HepG2 (cell line): ENCODE measurements at regions not wholly inside any gene's neighbourhood (a gene's known extent, or its start where the extent isn't known, plus 50 kb on each side); places are given as distances from the start of the nearest gene placed in this dataset.

Experiments used
- AHR ChIP-seq: IDR thresholded peaks from 2 replicates; pipeline ENCODE4 v1.6.1; 2018; ENCODE audit warnings: missing genetic modification reagents, missing compliant biosample characterization
- DZIP1 ChIP-seq: sonication (generic); formaldehyde crosslinking; IDR thresholded peaks from 2 replicates; pipeline ENCODE4 v1.5.0; 2020; ENCODE audit warnings: mild to moderate bottlenecking, missing genetic modification reagents
- EEA1 ChIP-seq: sonication (generic); formaldehyde crosslinking; IDR thresholded peaks from 2 replicates; pipeline ENCODE4 v1.5.1; 2020; ENCODE audit warnings: mild to moderate bottlenecking, missing genetic modification reagents, borderline replicate concordance
- ETV5 ChIP-seq: IDR thresholded peaks from 2 replicates; pipeline ENCODE4 v1.6.1; 2018; ENCODE audit warnings: missing biosample characterization, missing genetic modification reagents, inconsistent platforms, borderline replicate concordance
- FOSL2 ChIP-seq: sonication (generic); formaldehyde crosslinking; IDR thresholded peaks from 2 replicates; pipeline ENCODE4 v1.4.0; 2020; ENCODE audit warnings: missing genetic modification reagents
- GMEB1 ChIP-seq: sonication (generic); formaldehyde crosslinking; IDR thresholded peaks from 2 replicates; pipeline ENCODE4 v1.5.1; 2020; ENCODE audit warnings: missing genetic modification reagents, mild to moderate bottlenecking, borderline replicate concordance
- GTF3A ChIP-seq: sonication (generic); formaldehyde crosslinking; conservative IDR thresholded peaks from 2 replicates; pipeline ENCODE4 v1.4.0; 2020; ENCODE audit warnings: mild to moderate bottlenecking, missing genetic modification reagents
- KDM3A ChIP-seq: IDR thresholded peaks from 2 replicates; pipeline ENCODE4 v1.6.1; 2018; ENCODE audit warnings: low read depth, missing compliant biosample characterization
- MED1 ChIP-seq: sonication (generic); formaldehyde crosslinking; IDR thresholded peaks from 2 replicates; pipeline ENCODE4 v1.4.0; 2020; ENCODE audit warnings: missing genetic modification reagents
- MXD1 ChIP-seq: sonication (generic); formaldehyde crosslinking; IDR thresholded peaks from 2 replicates; pipeline ENCODE4 v1.4.0; 2020; ENCODE audit warnings: mild to moderate bottlenecking, missing genetic modification reagents
- RBAK ChIP-seq: sonication (generic); formaldehyde crosslinking; IDR thresholded peaks from 2 replicates; pipeline ENCODE4 v1.5.1; 2020; ENCODE audit warnings: mild to moderate bottlenecking, missing genetic modification reagents
- SP2 ChIP-seq: sonication (generic); formaldehyde crosslinking; IDR thresholded peaks from 2 replicates; pipeline ENCODE4 v1.5.1; 2020; ENCODE audit warnings: mild to moderate bottlenecking, missing genetic modification reagents
- TFAP4 ChIP-seq: sonication (generic); IDR thresholded peaks from 2 replicates; pipeline ENCODE4 v1.6.1; 2016; ENCODE audit warnings: low read depth, borderline replicate concordance
- ZFP36 ChIP-seq: fragments of 150-350 bp; IDR thresholded peaks from 2 replicates; pipeline ENCODE4 v1.6.1; 2018; ENCODE audit warnings: borderline replicate concordance, low read length, low read depth; ENCODE audit not compliant: partially characterized antibody
- ZMAT5 ChIP-seq: sonication (generic); formaldehyde crosslinking; IDR thresholded peaks from 2 replicates; pipeline ENCODE4 v1.5.0; 2020; ENCODE audit warnings: mild to moderate bottlenecking, low read depth, missing genetic modification reagents, borderline replicate concordance
- ZNF362 ChIP-seq: sonication (generic); formaldehyde crosslinking; IDR thresholded peaks from 2 replicates; pipeline ENCODE4 v1.4.0; 2020; ENCODE audit warnings: missing genetic modification reagents, mild to moderate bottlenecking, borderline replicate concordance
- ZNF556 ChIP-seq: sonication (generic); formaldehyde crosslinking; IDR thresholded peaks from 2 replicates; pipeline ENCODE4 v1.4.0; 2020; ENCODE audit warnings: mild to moderate bottlenecking, missing genetic modification reagents, borderline replicate concordance
- ZNF558 ChIP-seq: sonication (generic); formaldehyde crosslinking; IDR thresholded peaks from 2 replicates; pipeline ENCODE4 v1.9.0; 2022; ENCODE audit warnings: mild to moderate bottlenecking, missing genetic modification reagents, borderline replicate concordance
- ZNF629 ChIP-seq: sonication (generic); formaldehyde crosslinking; conservative IDR thresholded peaks from 2 replicates; pipeline ENCODE4 v1.5.0; 2020; ENCODE audit warnings: missing genetic modification reagents
- ZNF670 ChIP-seq: sonication (generic); formaldehyde crosslinking; IDR thresholded peaks from 2 replicates; pipeline ENCODE4 v1.8.0; 2022; ENCODE audit warnings: mild to moderate bottlenecking, missing genetic modification reagents, borderline replicate concordance
- ZNF746 ChIP-seq: sonication (generic); formaldehyde crosslinking; IDR thresholded peaks from 2 replicates; pipeline ENCODE4 v1.8.0; 2022; ENCODE audit warnings: mild to moderate bottlenecking, missing genetic modification reagents
- ZSCAN29 ChIP-seq: sonication (generic); formaldehyde crosslinking; conservative IDR thresholded peaks from 2 replicates; pipeline ENCODE4 v1.4.0; 2020; ENCODE audit warnings: mild to moderate bottlenecking, missing genetic modification reagents

- no peak; the same call in 1 of the 2 replicates for TF ChIP-seq ZNF362 (CRISPR knock-in tag)
- peak; percentile 33; the same call in 1 of the 2 replicates for TF ChIP-seq ZNF746 (CRISPR knock-in tag)
- TF ChIP-seq ZSCAN29 (CRISPR knock-in tag): no peak
- peak; percentile 87; the same call in 1 of the 2 replicates for TF ChIP-seq ZNF670 (CRISPR knock-in tag)
- no peak for TF ChIP-seq AHR (CRISPR knock-in tag)
- TF ChIP-seq GTF3A (CRISPR knock-in tag): no peak
- no peak for TF ChIP-seq EEA1 (CRISPR knock-in tag)
- TF ChIP-seq ZFP36: no peak
- peak; percentile 76 for TF ChIP-seq MED1 (CRISPR knock-in tag)
- TF ChIP-seq KDM3A: peak; percentile 48; the same call in 1 of the 2 replicates
- peak; percentile 62; the same call in 1 of the 2 replicates for TF ChIP-seq ETV5 (CRISPR knock-in tag)
- no peak for TF ChIP-seq DZIP1
- no peak for TF ChIP-seq ZNF558 (CRISPR knock-in tag)
- no peak for TF ChIP-seq ZMAT5 (CRISPR knock-in tag)
- TF ChIP-seq GMEB1 (CRISPR knock-in tag): no peak
- TF ChIP-seq ZNF556 (CRISPR knock-in tag): no peak
- TF ChIP-seq TFAP4: peak; percentile 39; the same call in 1 of the 2 replicates
- TF ChIP-seq RBAK (CRISPR knock-in tag): no peak
- TF ChIP-seq MXD1: no peak
- TF ChIP-seq ZNF629 (CRISPR knock-in tag): no peak
- no peak for TF ChIP-seq SP2 (CRISPR knock-in tag)
- peak; percentile 70 for TF ChIP-seq FOSL2 (CRISPR knock-in tag)
These were observed 104.2 kb upstream of the RALGPS2 start (continued) for GRCh38 chr1:178620584-178621475.
